H1 (cell line): ENCODE measurements at regions not wholly inside any gene's neighbourhood (a gene's known extent, or its start where the extent isn't known, plus 50 kb on each side); places are given as distances from the start of the nearest gene placed in this dataset.

Experiments used
- CTCF ChIA-PET: fragments of 300-600 bp; sonication (Branson Sonifier 250); formaldehyde crosslinking; loops from one replicate; lab custom pipeline; 2021; ENCODE audit not compliant: partially characterized antibody; lab: Charles Lee
- POLR2A ChIA-PET: fragments of 300-600 bp; sonication (Branson Sonifier 250); formaldehyde crosslinking; loops from one replicate; lab custom pipeline; 2021; ENCODE audit warnings: inconsistent platforms; ENCODE audit not compliant: partially characterized antibody; lab: Charles Lee
- DNase-seq, 2 experiments: peaks; one replicate each; pipeline versions ENCODE4 v3.0.0 to v3.0.0-alpha.2; 2010 to 2022; ENCODE audit warnings: low spot score in 2 of 2, low read depth in 1 of 2, mixed read lengths in 1 of 2
- FAIRE-seq: peaks from 2 replicates; lab custom pipeline; 2011; peaks lifted over from hg19 to GRCh38; lab: Jason Lieb, UNC
- H2AFZ ChIP-seq: 2 replicates; pipeline ENCODE4 v1.8.1; 2012; ENCODE audit warnings: low read length, inconsistent platforms
- H2AK5ac ChIP-seq: 2 replicates; pipeline ENCODE4 v1.6.1; 2013; ENCODE audit warnings: low read depth, low read length
- H2BK120ac ChIP-seq: replicated peaks from 2 replicates; pipeline ENCODE3; 2013; ENCODE audit warnings: low read depth, low read length, inconsistent platforms
- H2BK12ac ChIP-seq: 2 replicates; pipeline ENCODE4 v1.6.1; 2013; ENCODE audit warnings: low read depth, low read length
- H2BK15ac ChIP-seq: 2 replicates; pipeline ENCODE4 v1.6.1; 2013; ENCODE audit warnings: low read length
- H2BK20ac ChIP-seq: 2 replicates; pipeline ENCODE4 v1.6.1; 2013; ENCODE audit warnings: low read length
- H2BK5ac ChIP-seq: 2 replicates; pipeline ENCODE4 v1.6.1; 2013; ENCODE audit warnings: low read depth, low read length
- H3K14ac ChIP-seq: 2 replicates; pipeline ENCODE4 v1.6.1; 2013; ENCODE audit warnings: inconsistent platforms; ENCODE audit not compliant: insufficient read length
- H3K18ac ChIP-seq: 2 replicates; pipeline ENCODE4 v1.6.1; 2013; ENCODE audit warnings: low read length; ENCODE audit errors: extremely low read depth
- H3K23ac ChIP-seq: 2 replicates; pipeline ENCODE4 v1.6.1; 2013; ENCODE audit warnings: inconsistent platforms; ENCODE audit not compliant: insufficient read length
- H3K23me2 ChIP-seq: 2 replicates; pipeline ENCODE4 v1.6.1; 2013; ENCODE audit warnings: low read depth, low read length
- H3K27ac ChIP-seq: 2 replicates; pipeline ENCODE4 v1.6.1; 2011; ENCODE audit warnings: low read depth, low read length, inconsistent platforms
- H3K27me3 ChIP-seq, 4 experiments: replicated peaks in 1 of 4; 1 replicate in 1 of 4; 2 replicates in 3 of 4; pipeline versions ENCODE4 v1.6.1 to v1.8.1; 2011 to 2013; ENCODE audit warnings: low read length in 3 of 4, mild to moderate bottlenecking in 3 of 4, inconsistent platforms in 2 of 4, mixed read lengths in 2 of 4, moderate library complexity in 1 of 4; ENCODE audit not compliant: control insufficient read depth in 3 of 4, insufficient read depth in 3 of 4; ENCODE audit errors: extremely low read depth in 1 of 4
- H3K36me3 ChIP-seq, 4 experiments: 2 replicates each; pipeline versions ENCODE4 v1.6.1 to v1.8.1; 2011 to 2013; ENCODE audit warnings: mild to moderate bottlenecking in 4 of 4, low read length in 3 of 4, moderate library complexity in 2 of 4, control low read depth in 1 of 4, inconsistent platforms in 1 of 4; ENCODE audit not compliant: insufficient read depth in 4 of 4, control insufficient read depth in 2 of 4
- H3K4ac ChIP-seq: replicated peaks from 2 replicates; pipeline ENCODE3; 2013; ENCODE audit warnings: low read length, low read depth, mixed read lengths, inconsistent platforms; ENCODE audit not compliant: insufficient read length
- H3K4me1 ChIP-seq, 4 experiments: replicated peaks in 1 of 4; 1 replicate in 1 of 4; 2 replicates in 3 of 4; pipeline versions ENCODE4 v1.6.1 to v1.8.1; 2011 to 2013; ENCODE audit warnings: low read length in 3 of 4, inconsistent platforms in 2 of 4, mixed read lengths in 1 of 4; ENCODE audit not compliant: insufficient read depth in 4 of 4, control insufficient read depth in 3 of 4
- H3K4me2 ChIP-seq, 2 experiments: 2 replicates each; pipeline versions ENCODE4 v1.6.1 to v1.8.1; 2011 to 2013; ENCODE audit warnings: low read depth in 2 of 2, low read length in 2 of 2, control low read depth in 1 of 2, inconsistent platforms in 1 of 2, mild to moderate bottlenecking in 1 of 2; ENCODE audit not compliant: insufficient read depth in 1 of 2
- H3K4me3 ChIP-seq, 4 experiments: fragments of 200-600, 300-600 bp in 1 of 4; sonication (generic), shearing (Covaris generic), sonication (Bioruptor Twin) in 1 of 4; 2 replicates each; pipeline versions ENCODE4 v1.5.1 to v1.8.1; 2011 to 2016; ENCODE audit warnings: low read length in 4 of 4, low read depth in 3 of 4, control low read depth in 2 of 4, inconsistent platforms in 2 of 4, mild to moderate bottlenecking in 2 of 4, mixed read lengths in 1 of 4, moderate library complexity in 1 of 4; ENCODE audit not compliant: insufficient read depth in 2 of 4; ENCODE audit errors: extremely low read depth in 1 of 4
- H3K56ac ChIP-seq: replicated peaks from 2 replicates; pipeline ENCODE3; 2013; ENCODE audit warnings: low read depth, mild to moderate bottlenecking, mixed read lengths, low read length, inconsistent platforms; ENCODE audit not compliant: insufficient read length
- H3K79me1 ChIP-seq: 2 replicates; pipeline ENCODE4 v1.6.1; 2013; ENCODE audit warnings: low read depth, low read length, control low read depth
- H3K79me2 ChIP-seq, 2 experiments: 2 replicates each; pipeline versions ENCODE4 v1.6.1 to v1.8.1; 2012 to 2013; ENCODE audit warnings: low read length in 2 of 2, mild to moderate bottlenecking in 2 of 2, inconsistent platforms in 1 of 2; ENCODE audit not compliant: insufficient read depth in 2 of 2, control insufficient read depth in 1 of 2
- H3K9ac ChIP-seq, 4 experiments: replicated peaks in 1 of 4; 1 replicate in 1 of 4; 2 replicates in 3 of 4; pipeline versions ENCODE4 v1.6.1 to v1.8.1; 2011 to 2013; ENCODE audit warnings: low read depth in 3 of 4, low read length in 3 of 4, control low read depth in 2 of 4, mild to moderate bottlenecking in 2 of 4, moderate library complexity in 2 of 4, inconsistent platforms in 1 of 4; ENCODE audit errors: extremely low read depth in 1 of 4
- H3K9me3 ChIP-seq, 2 experiments: 2 replicates each; pipeline versions ENCODE4 v1.6.1 to v1.8.1; 2012 to 2013; ENCODE audit warnings: mild to moderate bottlenecking in 2 of 2, moderate library complexity in 2 of 2, control low read depth in 1 of 2, inconsistent platforms in 1 of 2, low read depth in 1 of 2, low read length in 1 of 2, mixed read lengths in 1 of 2; ENCODE audit not compliant: insufficient read depth in 2 of 2
- H4K20me1 ChIP-seq, 2 experiments: replicated peaks in 1 of 2; 2 replicates each; pipeline versions ENCODE3 to v1.8.1; 2011 to 2013; ENCODE audit warnings: inconsistent platforms in 2 of 2, low read length in 2 of 2, mild to moderate bottlenecking in 1 of 2; ENCODE audit not compliant: insufficient read depth in 2 of 2, control insufficient read depth in 1 of 2
- H4K5ac ChIP-seq: 2 replicates; pipeline ENCODE4 v1.6.1; 2013; ENCODE audit warnings: low read length, low read depth, mixed read lengths, inconsistent platforms; ENCODE audit not compliant: insufficient read length
- H4K8ac ChIP-seq: 2 replicates; pipeline ENCODE4 v1.8.0; 2013; ENCODE audit warnings: mild to moderate bottlenecking, moderate library complexity, low read length, inconsistent platforms; ENCODE audit not compliant: insufficient read depth; ENCODE audit errors: extremely low read depth
- H4K91ac ChIP-seq: replicated peaks from 2 replicates; pipeline ENCODE3; 2013; ENCODE audit warnings: low read length, mixed read lengths, inconsistent platforms; ENCODE audit not compliant: insufficient read length
- ASH2L ChIP-seq: fragments of 200-600, 300-600 bp; sonication (generic); IDR thresholded peaks from one replicate; pipeline ENCODE4 v1.7.1; 2017; ENCODE audit warnings: low read length
- CBX5 ChIP-seq: fragments of 300-800, 300-1000 bp; sonication (generic); IDR thresholded peaks from 2 replicates; pipeline ENCODE4 v1.7.1; 2016; ENCODE audit warnings: antibody characterized with exemption, low read length, low read depth
- CTBP2 ChIP-seq: IDR thresholded peaks from 2 replicates; pipeline ENCODE4 v1.7.0; 2011; ENCODE audit warnings: borderline replicate concordance, mild to moderate bottlenecking, moderate library complexity, mixed read lengths, low read length; ENCODE audit not compliant: insufficient read depth, insufficient read length
- E2F6 ChIP-seq: IDR thresholded peaks from 2 replicates; pipeline ENCODE4 v1.6.1; 2012; ENCODE audit warnings: inconsistent platforms
- GABPA ChIP-seq: IDR thresholded peaks from 2 replicates; pipeline ENCODE4 v1.6.1; 2011; ENCODE audit warnings: mild to moderate bottlenecking, low read length, moderate library complexity, borderline replicate concordance; ENCODE audit not compliant: insufficient read depth
- POLR2A ChIP-seq, 2 experiments: IDR thresholded peaks; 1 replicate in 1 of 2; 2 replicates in 1 of 2; pipeline ENCODE4 v1.6.1; 2011; ENCODE audit warnings: low read depth in 2 of 2, low read length in 2 of 2, mild to moderate bottlenecking in 2 of 2; ENCODE audit errors: control extremely low read depth in 1 of 2
- RAD21 ChIP-seq, 2 experiments: IDR thresholded peaks in 1 of 2; conservative IDR thresholded peaks in 1 of 2; 2 replicates each; pipeline ENCODE4 v1.6.1; 2011; ENCODE audit warnings: low read depth in 2 of 2, low read length in 2 of 2, improper control_type of control experiment in 1 of 2, inconsistent platforms in 1 of 2, mild to moderate bottlenecking in 1 of 2, moderate library complexity in 1 of 2
- ZNF274 ChIP-seq: IDR thresholded peaks from 2 replicates; pipeline ENCODE4 v1.7.0; 2012; ENCODE audit warnings: low read length, borderline replicate concordance; ENCODE audit errors: extremely low read depth
- WGBS, 2 experiments: shearing (Covaris generic) in 1 of 2; methylation state at CpG; one replicate each; pipeline versions ENCODE4 v1.1.6 to v1.1.7; 2013 to 2015; ENCODE audit warnings: low lambda C conversion rate in 2 of 2, mixed read lengths in 2 of 2, inconsistent platforms in 1 of 2, low coverage in 1 of 2, missing lambda C conversion rate in 1 of 2; ENCODE audit not compliant: insufficient replicate concordance in 2 of 2, insufficient coverage in 1 of 2, insufficient read length in 1 of 2; ENCODE audit errors: extremely low coverage in 1 of 2, missing lambda C conversion rate in 1 of 2; 5-methylcytosine and 5-hydroxymethylcytosine counted together

- DNase-seq (no peak), FAIRE-seq (no peak)
- Histone ChIP-seq H3K56ac (no peak overlapping the region), H4K5ac (no peak overlapping the region), H4K8ac (no peak overlapping the region), H3K14ac (no peak overlapping the region), H3K18ac (no peak overlapping the region), H2AFZ (0 out of 2 replicates have a peak overlapping the region, but pooled peaks have one; percentile 78), H3K4me1 (no peaks in the 10 kb centered on the region), H2BK15ac (no peak overlapping the region; the same call in 1 of the 2 replicates), H2BK120ac (no peak overlapping the region), H2AK5ac (no peak overlapping the region), H4K20me1 (no peaks in the 10 kb centered on the region), H3K79me2 (no peaks in the 10 kb centered on the region), H3K4me2 (no peak overlapping the region), H3K9ac (no peak overlapping the region), H3K79me1 (no peaks in the 10 kb centered on the region), H2BK5ac (0 out of 2 replicates have a peak overlapping the region, but pooled peaks have one; percentile 8), H3K9me3 (no peaks in the 10 kb centered on the region), H2BK12ac (no peak overlapping the region), H3K27ac (no peak overlapping the region), H3K27me3 (no peaks in the 10 kb centered on the region), H4K91ac (no peak overlapping the region), H3K4ac (no peak overlapping the region), H3K23me2 (no peaks in the 10 kb centered on the region; the same call in 1 of the 2 replicates), H2BK20ac (no peak overlapping the region), H3K4me3 (no peak overlapping the region), H3K23ac (no peak overlapping the region), H3K36me3 (no peaks in the 10 kb centered on the region)
- TF ChIP-seq RAD21 (IDR thresholded peaks at IDR 0.05 in 1 of 2, conservative IDR thresholded peaks at IDR 0.05 in 1 of 2; ENCODE audit: low read depth in 2 of 2, low read length in 2 of 2): no peak
- TF ChIP-seq CBX5: no peak
- no peak for TF ChIP-seq ZNF274
- TF ChIP-seq GABPA: no peak
- no peak for TF ChIP-seq ASH2L
- TF ChIP-seq POLR2A (IDR thresholded peaks at IDR 0.05; ENCODE audit: control extremely low read depth in 1 of 2, low read depth in 2 of 2, low read length in 2 of 2): no peak
- TF ChIP-seq E2F6: no peak
- no peak for TF ChIP-seq CTBP2
- ChIA-PET POLR2A (no interaction called here), CTCF (interaction anchor here (0.7 to 1.6 kb wide), 3 partner anchors 45 to 226 kb away, joined by 4 to 6 read pairs (median 4); no protein-coding TSS in a partner anchor)
- 88% methylated on average over 4 of the region's 4 CpGs; no CpG with 5 or more reads in 1 of the 2 experiments for WGBS, 2 experiments
These were observed 297.2 kb upstream of the ATP10A start for GRCh38 chr15:26160343-26160742.
